HG02798 (cell line): ENCODE measurements at regions not wholly inside any gene's neighbourhood (a gene's known extent, or its start where the extent isn't known, plus 50 kb on each side); places are given as distances from the start of the nearest gene placed in this dataset.

Experiments
- ATAC-seq: cut with Tn5 transposase; IDR thresholded peaks from one replicate; pipeline ENCODE4 v1.9.1; 2021; ENCODE audit warnings: mild to moderate bottlenecking; ENCODE audit not compliant: unreplicated experiment, poor library complexity

DNA sequence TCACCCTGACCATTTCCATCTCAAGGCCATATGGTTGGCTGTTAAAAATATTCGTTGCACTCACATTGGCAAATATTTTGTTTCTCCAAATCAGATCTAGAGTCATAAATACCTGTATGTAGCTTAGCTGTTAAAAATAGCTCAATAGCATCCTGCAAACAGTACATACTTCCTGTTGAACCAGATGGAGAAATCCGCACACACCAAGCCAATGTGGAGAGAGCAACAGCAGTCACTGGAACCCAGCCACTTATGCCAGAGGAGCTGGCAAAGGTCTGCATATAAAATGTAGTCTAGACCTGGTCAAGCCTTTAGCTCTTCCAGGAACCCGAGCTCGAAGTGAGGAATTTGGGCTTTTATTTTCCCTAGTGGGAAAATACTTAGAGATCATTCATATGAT, 146.4 kb upstream of the KCNJ16 start:
- no peak for ATAC-seq

GRCh38 chr17:69936996-69937395, 138.0 kb upstream of the KCNJ16 start:
- ATAC-seq: no peak

DNA sequence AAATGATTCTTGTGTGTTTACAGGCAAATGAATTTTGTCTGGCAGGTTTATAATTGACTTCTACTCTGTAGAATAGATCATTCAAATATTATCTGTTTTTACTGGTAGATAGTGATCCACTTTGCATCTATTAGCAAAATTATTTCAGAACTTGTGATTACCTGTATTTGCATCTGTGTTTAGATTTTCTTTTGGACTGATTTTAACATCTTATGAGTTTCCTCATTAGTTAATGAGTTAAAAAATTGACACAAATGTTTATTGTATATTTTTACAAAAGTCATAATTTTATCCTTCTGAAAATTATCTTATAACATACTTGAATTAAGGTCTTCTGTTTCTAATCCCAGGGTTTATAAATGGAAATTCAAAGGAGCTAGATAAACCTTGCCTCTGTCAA, 132.0 kb upstream of the KCNJ16 start:
- no peak for ATAC-seq

GRCh38 chr17:69944406-69944805, 130.6 kb upstream of the KCNJ16 start:
- ATAC-seq: no peak

DNA sequence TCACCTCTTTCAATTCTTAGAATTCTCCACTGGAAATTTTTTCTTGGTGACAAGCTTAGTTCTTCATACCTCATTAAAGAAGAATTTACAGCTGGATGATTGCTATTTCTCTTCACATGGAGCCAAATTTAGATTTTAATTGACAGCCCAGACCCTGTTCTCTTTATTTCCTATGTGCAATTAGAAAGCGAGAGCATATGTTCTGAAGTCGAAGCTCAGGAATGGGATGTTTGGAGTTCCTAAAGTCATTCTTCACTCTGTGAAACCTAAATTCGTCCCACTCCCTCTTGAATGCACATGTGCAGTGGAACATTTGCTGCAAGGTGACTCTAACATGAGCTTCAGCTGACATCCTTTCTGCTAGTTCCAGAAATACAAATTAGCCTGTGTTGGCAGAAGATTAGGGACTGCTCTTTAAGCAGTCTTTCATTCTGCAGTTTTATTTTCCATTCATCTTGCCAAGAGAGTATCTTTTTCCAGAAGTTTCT, 129.3 kb upstream of the KCNJ16 start:
- ATAC-seq: no peak

GRCh38 chr17:69947027-69947759, 127.8 kb upstream of the KCNJ16 start:
- no peak for ATAC-seq

GRCh38 chr17:69948406-69948805, 126.6 kb upstream of the KCNJ16 start:
- ATAC-seq: no peak

GRCh38 chr17:69949496-69949895, 125.5 kb upstream of the KCNJ16 start:
- ATAC-seq: no peak

- no peak for ATAC-seq
Observed at GRCh38 chr17:69949973-69950695, 124.9 kb upstream of the KCNJ16 start.

GRCh38 chr17:69950701-69951418, 124.2 kb upstream of the KCNJ16 start:
- no peak for ATAC-seq

- ATAC-seq: no peak
Observed at GRCh38 chr17:69954241-69954925, 120.6 kb upstream of the KCNJ16 start.

GRCh38 chr17:69958063-69958462, 117.0 kb upstream of the KCNJ16 start:
- no peak for ATAC-seq

- no peak for ATAC-seq
Observed at GRCh38 chr17:69959283-69959682, 115.7 kb upstream of the KCNJ16 start.

DNA sequence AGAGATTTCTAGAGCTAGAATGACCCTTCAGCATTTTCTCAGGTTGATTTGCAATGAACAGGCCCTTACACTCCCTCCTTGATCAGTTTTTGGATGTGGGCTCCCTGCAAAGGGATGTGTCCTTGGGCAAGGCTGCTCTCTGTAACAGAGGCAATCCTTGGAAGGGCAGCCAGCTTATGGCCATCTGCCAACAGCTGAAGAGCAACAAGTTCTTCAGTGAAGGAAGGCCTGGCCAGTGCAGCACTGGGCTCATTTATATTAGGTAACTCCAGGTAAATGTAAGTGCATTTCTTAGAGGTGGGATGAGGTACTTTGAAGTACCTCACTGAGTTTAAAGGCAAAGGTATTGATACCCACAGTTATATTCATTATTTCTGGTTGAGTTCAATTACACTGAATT, 114.3 kb upstream of the KCNJ16 start:
- no peak for ATAC-seq

DNA sequence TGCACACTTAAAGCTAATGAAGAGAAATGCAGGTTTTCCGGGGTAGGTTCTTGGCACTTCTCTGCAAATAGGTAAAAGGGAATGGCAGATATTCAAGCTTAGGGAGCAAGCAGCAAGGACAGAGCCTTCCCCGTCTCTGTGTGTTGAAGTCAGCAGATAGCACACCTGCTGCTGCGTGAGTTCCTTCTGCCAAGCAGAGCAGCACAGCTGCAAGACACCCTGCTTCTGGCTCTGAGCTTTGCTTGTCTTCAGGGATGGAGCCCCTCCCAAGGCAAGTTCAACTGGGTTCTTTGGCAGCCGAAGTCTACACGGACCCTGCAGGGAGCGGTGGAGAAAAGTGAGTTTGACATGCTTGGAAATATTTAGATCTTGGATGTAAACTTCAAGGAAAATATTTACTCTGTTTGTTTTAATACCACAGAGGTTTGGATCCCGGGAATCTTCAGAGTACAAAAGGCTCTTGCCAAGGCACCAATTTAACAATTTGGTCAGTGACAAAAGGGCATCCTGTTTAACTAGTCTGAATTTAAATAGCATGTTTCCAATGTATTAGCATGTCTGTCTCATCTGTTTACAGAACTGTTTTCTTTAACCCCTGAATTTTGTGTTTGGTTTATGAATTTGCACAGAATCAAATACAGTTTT, 113.4 kb upstream of the KCNJ16 start:
- no peak for ATAC-seq

GRCh38 chr17:69962436-69962995, 112.5 kb upstream of the KCNJ16 start:
- ATAC-seq: no peak

DNA sequence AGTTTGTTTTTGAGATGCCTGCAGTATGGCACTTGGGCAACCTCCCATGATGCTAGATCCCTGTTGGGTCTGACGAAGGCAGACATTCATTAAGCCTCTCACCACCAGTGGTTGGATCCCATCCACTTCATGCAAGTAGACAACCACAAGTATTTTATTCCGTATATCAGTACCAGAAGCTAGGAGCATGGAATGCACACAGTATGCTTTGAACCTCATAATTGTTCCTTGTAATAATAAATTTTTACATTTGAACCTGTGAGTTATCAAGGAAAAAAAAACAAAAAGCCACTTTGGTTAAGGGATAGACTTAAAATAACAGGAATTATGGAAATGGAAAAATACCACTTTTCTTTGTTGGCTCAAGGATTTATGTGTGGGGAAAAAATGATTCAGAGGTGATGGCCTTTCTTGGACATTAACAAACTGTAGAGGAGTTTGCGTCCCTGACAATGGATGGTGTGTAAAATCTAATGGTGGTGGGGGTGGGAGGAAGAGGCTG, 107.1 kb upstream of the KCNJ16 start:
- ATAC-seq: no peak

DNA sequence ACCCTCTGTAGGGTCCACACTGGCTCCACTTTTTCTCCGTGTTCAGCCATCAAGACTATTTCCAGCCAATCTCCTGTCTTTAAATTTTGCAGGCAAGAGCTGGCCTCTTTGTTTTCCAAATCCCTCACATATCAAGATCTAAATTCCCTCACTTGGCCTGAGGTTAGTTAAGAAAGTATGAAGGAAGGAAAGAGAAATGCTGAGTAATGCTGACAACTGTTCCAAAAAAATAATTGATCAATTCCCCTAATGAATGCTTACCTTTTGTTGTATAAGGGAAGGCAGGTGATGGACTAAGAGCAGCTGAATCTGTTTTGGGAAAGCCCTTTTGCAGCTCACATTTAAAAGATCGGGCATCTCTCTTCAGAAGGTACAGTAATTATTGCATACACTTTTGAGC, 105.1 kb upstream of the KCNJ16 start:
- no peak for ATAC-seq

- no peak for ATAC-seq
Observed at GRCh38 chr17:69972251-69972650, 102.8 kb upstream of the KCNJ16 start.

- ATAC-seq: no peak
Observed at GRCh38 chr17:69975808-69976207, 99.2 kb upstream of the KCNJ16 start.
